ENCODE measurements at regions not wholly inside any gene's neighbourhood (a gene's known extent, or its start where the extent isn't known, plus 50 kb on each side); places are given as distances from the start of the nearest gene placed in this dataset.

DNA sequence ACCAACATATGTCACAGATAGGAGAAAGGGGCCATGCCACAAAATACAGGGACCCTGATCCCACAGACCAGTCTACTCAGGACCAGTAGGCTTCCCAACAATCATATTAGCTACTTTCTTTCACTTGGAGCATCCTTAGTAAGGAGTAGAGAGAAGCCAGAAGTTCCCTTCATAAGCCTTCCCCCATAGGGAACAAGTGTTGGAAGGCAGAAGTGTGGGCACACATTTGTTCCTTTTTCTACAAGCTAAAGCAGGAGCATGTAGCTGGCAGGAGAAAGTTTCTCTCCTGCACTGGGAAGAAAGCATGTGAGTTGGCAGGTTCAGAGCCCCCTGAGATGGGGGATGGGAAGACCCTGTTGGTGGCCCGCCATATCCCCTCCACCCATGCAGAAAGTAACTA, 165.4 kb downstream of the KCTD12 start:
- DNase-seq (ENCODE audit: low read depth in 1 of 2, low spot score in 1 of 2) = peak in 1 of 2 experiments; percentile 42
- H3K4me3 ChIP-seq (replicated peaks; ENCODE audit: insufficient read depth, low read length) = no peak overlapping the region
- no peaks in the 10 kb centered on the region for H3K27me3 ChIP-seq (ENCODE audit: insufficient read depth, poor library complexity, severe bottlenecking)
- no peak for TF ChIP-seq POLR2AphosphoS5 (IDR thresholded peaks at IDR 0.05; ENCODE audit: low read depth)
- no peak for TF ChIP-seq GABPA (IDR thresholded peaks at IDR 0.05; ENCODE audit: low read depth)
- TF ChIP-seq, protein P1, sequence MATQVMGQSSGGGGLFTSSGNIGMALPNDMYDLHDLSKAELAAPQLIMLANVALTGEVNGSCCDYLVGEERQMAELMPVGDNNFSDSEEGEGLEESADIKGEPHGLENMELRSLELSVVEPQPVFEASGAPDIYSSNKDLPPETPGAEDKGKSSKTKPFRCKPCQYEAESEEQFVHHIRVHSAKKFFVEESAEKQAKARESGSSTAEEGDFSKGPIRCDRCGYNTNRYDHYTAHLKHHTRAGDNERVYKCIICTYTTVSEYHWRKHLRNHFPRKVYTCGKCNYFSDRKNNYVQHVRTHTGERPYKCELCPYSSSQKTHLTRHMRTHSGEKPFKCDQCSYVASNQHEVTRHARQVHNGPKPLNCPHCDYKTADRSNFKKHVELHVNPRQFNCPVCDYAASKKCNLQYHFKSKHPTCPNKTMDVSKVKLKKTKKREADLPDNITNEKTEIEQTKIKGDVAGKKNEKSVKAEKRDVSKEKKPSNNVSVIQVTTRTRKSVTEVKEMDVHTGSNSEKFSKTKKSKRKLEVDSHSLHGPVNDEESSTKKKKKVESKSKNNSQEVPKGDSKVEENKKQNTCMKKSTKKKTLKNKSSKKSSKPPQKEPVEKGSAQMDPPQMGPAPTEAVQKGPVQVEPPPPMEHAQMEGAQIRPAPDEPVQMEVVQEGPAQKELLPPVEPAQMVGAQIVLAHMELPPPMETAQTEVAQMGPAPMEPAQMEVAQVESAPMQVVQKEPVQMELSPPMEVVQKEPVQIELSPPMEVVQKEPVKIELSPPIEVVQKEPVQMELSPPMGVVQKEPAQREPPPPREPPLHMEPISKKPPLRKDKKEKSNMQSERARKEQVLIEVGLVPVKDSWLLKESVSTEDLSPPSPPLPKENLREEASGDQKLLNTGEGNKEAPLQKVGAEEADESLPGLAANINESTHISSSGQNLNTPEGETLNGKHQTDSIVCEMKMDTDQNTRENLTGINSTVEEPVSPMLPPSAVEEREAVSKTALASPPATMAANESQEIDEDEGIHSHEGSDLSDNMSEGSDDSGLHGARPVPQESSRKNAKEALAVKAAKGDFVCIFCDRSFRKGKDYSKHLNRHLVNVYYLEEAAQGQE (IDR thresholded peaks at IDR 0.05; ENCODE audit: insufficient replicate concordance, low read depth) = no peak
- no peak for TF ChIP-seq SPI1 (IDR thresholded peaks at IDR 0.05; ENCODE audit: borderline replicate concordance, low read depth)
- H3K27ac ChIP-seq (replicated peaks) = peak overlapping the region; percentile 20

DNA sequence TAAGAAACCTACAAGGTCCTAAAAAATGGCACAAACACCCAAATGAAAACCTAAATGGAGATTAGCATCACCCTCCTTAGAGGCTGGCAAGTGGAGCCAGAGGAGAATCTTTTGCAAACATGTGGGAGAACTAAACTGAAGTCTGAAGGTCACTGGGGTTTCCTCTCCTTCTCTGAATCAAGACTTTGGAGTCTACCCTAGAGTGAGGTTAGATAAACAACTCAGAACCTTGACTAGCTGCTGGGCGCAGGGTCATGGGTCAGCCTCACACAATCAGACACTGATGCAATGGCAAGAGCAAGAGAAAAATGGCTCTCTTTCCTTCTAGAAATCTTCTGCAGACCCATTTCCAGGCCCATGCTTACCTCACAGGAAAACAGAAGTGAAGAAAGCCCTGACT, 165.8 kb downstream of the KCTD12 start:
- no peaks in the 10 kb centered on the region for H3K27me3 ChIP-seq (ENCODE audit: insufficient read depth, poor library complexity, severe bottlenecking)
- DNase-seq (ENCODE audit: low read depth in 1 of 2, low spot score in 1 of 2) = peak in 1 of 2 experiments; percentile 53
- TF ChIP-seq GABPA (IDR thresholded peaks at IDR 0.05; ENCODE audit: low read depth) = no peak
- TF ChIP-seq, protein P2, sequence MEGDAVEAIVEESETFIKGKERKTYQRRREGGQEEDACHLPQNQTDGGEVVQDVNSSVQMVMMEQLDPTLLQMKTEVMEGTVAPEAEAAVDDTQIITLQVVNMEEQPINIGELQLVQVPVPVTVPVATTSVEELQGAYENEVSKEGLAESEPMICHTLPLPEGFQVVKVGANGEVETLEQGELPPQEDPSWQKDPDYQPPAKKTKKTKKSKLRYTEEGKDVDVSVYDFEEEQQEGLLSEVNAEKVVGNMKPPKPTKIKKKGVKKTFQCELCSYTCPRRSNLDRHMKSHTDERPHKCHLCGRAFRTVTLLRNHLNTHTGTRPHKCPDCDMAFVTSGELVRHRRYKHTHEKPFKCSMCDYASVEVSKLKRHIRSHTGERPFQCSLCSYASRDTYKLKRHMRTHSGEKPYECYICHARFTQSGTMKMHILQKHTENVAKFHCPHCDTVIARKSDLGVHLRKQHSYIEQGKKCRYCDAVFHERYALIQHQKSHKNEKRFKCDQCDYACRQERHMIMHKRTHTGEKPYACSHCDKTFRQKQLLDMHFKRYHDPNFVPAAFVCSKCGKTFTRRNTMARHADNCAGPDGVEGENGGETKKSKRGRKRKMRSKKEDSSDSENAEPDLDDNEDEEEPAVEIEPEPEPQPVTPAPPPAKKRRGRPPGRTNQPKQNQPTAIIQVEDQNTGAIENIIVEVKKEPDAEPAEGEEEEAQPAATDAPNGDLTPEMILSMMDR (IDR thresholded peaks at IDR 0.05; ENCODE audit: insufficient read depth, low read length) = no peak
- TF ChIP-seq POLR2AphosphoS5 (IDR thresholded peaks at IDR 0.05; ENCODE audit: low read depth) = no peak
- TF ChIP-seq, protein P1 (IDR thresholded peaks at IDR 0.05; ENCODE audit: insufficient replicate concordance, low read depth) = no peak
- no peak for TF ChIP-seq SPI1 (IDR thresholded peaks at IDR 0.05; ENCODE audit: borderline replicate concordance, low read depth)
- no peak overlapping the region for H3K4me3 ChIP-seq (replicated peaks; ENCODE audit: insufficient read depth, low read length)
- H3K27ac ChIP-seq (replicated peaks) = peak overlapping the region; percentile 20

DNA sequence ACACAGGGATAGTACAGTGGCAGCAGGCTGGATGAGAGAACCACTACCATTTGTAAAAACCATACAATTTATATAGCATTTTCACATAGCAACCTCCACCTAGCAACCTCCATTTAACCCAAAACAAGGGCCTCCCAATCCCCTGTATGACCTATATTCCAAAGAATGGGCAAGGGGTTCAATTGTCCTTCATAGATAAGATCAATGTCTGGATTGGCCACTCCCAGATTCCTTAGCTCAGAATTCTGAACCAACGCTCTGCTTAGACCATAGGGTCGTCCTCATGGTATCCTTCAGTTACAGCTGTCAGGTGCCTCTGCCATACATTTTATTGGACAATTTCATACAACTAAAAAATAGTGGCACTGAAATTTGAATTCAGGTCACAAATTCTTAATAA, 166.2 kb downstream of the KCTD12 start:
- H3K4me3 ChIP-seq (replicated peaks; ENCODE audit: insufficient read depth, low read length) = no peak overlapping the region
- TF ChIP-seq, protein P1 (IDR thresholded peaks at IDR 0.05; ENCODE audit: insufficient replicate concordance, low read depth) = no peak
- no peaks in the 10 kb centered on the region for H3K27me3 ChIP-seq (ENCODE audit: insufficient read depth, poor library complexity, severe bottlenecking)

DNA sequence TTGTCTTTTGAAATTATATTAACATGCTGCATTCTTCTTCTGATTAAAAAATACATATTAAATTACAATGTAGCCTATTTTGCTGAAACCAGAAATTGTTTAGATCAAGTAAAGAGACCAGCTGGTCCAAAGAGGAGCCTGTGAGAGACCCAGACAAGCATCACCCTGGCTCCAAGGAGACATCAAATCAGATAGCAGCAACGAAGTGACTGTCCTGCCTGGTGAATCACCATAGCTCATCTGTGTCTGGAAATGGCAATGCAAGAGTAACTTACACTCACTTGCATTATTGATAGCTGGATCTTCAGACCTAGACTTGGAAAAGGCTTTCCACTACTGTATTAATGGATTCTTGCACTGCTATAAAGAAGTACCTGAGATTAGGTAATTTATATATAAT, 169.1 kb downstream of the KCTD12 start:
- Histone ChIP-seq H3K27ac (replicated peaks) (no peak overlapping the region), H3K27me3 (ENCODE audit: insufficient read depth, poor library complexity, severe bottlenecking) (no peaks in the 10 kb centered on the region), H3K4me3 (replicated peaks; ENCODE audit: insufficient read depth, low read length) (no peak overlapping the region)
- DNase-seq (ENCODE audit: low read depth in 1 of 2, low spot score in 1 of 2) = no peak
- no peak for TF ChIP-seq POLR2AphosphoS5 (IDR thresholded peaks at IDR 0.05; ENCODE audit: low read depth)
- TF ChIP-seq, protein P2 (IDR thresholded peaks at IDR 0.05; ENCODE audit: insufficient read depth, low read length) = no peak
- TF ChIP-seq SPI1 (IDR thresholded peaks at IDR 0.05; ENCODE audit: borderline replicate concordance, low read depth) = no peak
- TF ChIP-seq, protein P1 (IDR thresholded peaks at IDR 0.05; ENCODE audit: insufficient replicate concordance, low read depth) = no peak
- no peak for TF ChIP-seq GABPA (IDR thresholded peaks at IDR 0.05; ENCODE audit: low read depth)

More for the DNA sequence above, 166.2 kb downstream of the KCTD12 start:
- peak overlapping the region; percentile 9; the same call in 1 of the 2 replicates for H3K27ac ChIP-seq (replicated peaks)
- DNase-seq (ENCODE audit: low read depth in 1 of 2, low spot score in 1 of 2) = no peak
